ENCODE measurements at regions not wholly inside any gene's neighbourhood (a gene's known extent, or its start where the extent isn't known, plus 50 kb on each side); places are given as distances from the start of the nearest gene placed in this dataset.

GRCh38 chr10:130484468-130485180 is 348.4 kb downstream of the GLRX3 start:
- no peak for DNase-seq (ENCODE audit: low spot score)
- TF ChIP-seq CTCF (IDR thresholded peaks at IDR 0.05; ENCODE audit: extremely low read depth, missing control alignments): no peak

- DNase-seq (ENCODE audit: low spot score): no peak
- no peak for TF ChIP-seq CTCF (IDR thresholded peaks at IDR 0.05; ENCODE audit: extremely low read depth, missing control alignments)
These were observed 349.2 kb downstream of the GLRX3 start for GRCh38 chr10:130485236-130485957.

- no peak for TF ChIP-seq CTCF (IDR thresholded peaks at IDR 0.05; ENCODE audit: extremely low read depth, missing control alignments)
- DNase-seq (ENCODE audit: low spot score): no peak
These were observed 350.0 kb downstream of the GLRX3 start for GRCh38 chr10:130485958-130486895.

GRCh38 chr10:130486906-130487305 is 350.7 kb downstream of the GLRX3 start:
- TF ChIP-seq CTCF (IDR thresholded peaks at IDR 0.05; ENCODE audit: extremely low read depth, missing control alignments): no peak
- no peak for DNase-seq (ENCODE audit: low spot score)

- DNase-seq (ENCODE audit: low spot score): no peak
- TF ChIP-seq CTCF (IDR thresholded peaks at IDR 0.05; ENCODE audit: extremely low read depth, missing control alignments): no peak
These were observed 351.4 kb downstream of the GLRX3 start for GRCh38 chr10:130487566-130487965.

GRCh38 chr10:130489891-130490290 is 353.7 kb downstream of the GLRX3 start:
- no peak for TF ChIP-seq CTCF (IDR thresholded peaks at IDR 0.05; ENCODE audit: extremely low read depth, missing control alignments)
- no peak for DNase-seq (ENCODE audit: low spot score)
